ENCODE measurements at regions not wholly inside any gene's neighbourhood (a gene's known extent, or its start where the extent isn't known, plus 50 kb on each side); places are given as distances from the start of the nearest gene placed in this dataset.
"Not testable (repeated sequence)": the region's sequence is repeated elsewhere in the genome, so short reads cannot be mapped to it uniquely, and the experiment has no call there.

- no peak for DNase-seq (ENCODE audit: low spot score)
Measured at GRCh38 chr11:106568632-106569031, 449.6 kb downstream of the GUCY1A2 start.

- DNase-seq (ENCODE audit: low spot score): not testable (repeated sequence)
Measured at GRCh38 chr11:106577384-106577783, 440.9 kb downstream of the GUCY1A2 start.

- DNase-seq (ENCODE audit: low spot score): no peak
Measured at GRCh38 chr11:106581399-106581798, 436.9 kb downstream of the GUCY1A2 start.

GRCh38 chr11:106585061-106585460, 433.2 kb downstream of the GUCY1A2 start:
- no peak for DNase-seq (ENCODE audit: low spot score)

- no peak for DNase-seq (ENCODE audit: low spot score)
Measured at GRCh38 chr11:106594751-106595351, 423.4 kb downstream of the GUCY1A2 start.

- no peak for DNase-seq (ENCODE audit: low spot score)
Measured at GRCh38 chr11:106601684-106602297, 416.5 kb downstream of the GUCY1A2 start.

- DNase-seq (ENCODE audit: low spot score): no peak
Measured at GRCh38 chr11:106608677-106609076, 409.6 kb downstream of the GUCY1A2 start.

- no peak for DNase-seq (ENCODE audit: low spot score)
Measured at GRCh38 chr11:106614262-106614661, 404.0 kb downstream of the GUCY1A2 start.

GRCh38 chr11:106619320-106619990, 398.8 kb downstream of the GUCY1A2 start:
- no peak for DNase-seq (ENCODE audit: low spot score)

- DNase-seq (ENCODE audit: low spot score): no peak
Measured at GRCh38 chr11:106621484-106621883, 396.8 kb downstream of the GUCY1A2 start.
